Neural cell (in vitro differentiated cells): ENCODE measurements at regions not wholly inside any gene's neighbourhood (a gene's known extent, or its start where the extent isn't known, plus 50 kb on each side); places are given as distances from the start of the nearest gene placed in this dataset.

Source experiments
- H2AFZ ChIP-seq: fragments of 200-600, 300-800 bp; sonication (generic), shearing (Covaris generic); 2 replicates; pipeline ENCODE4 v1.6.0; 2014; ENCODE audit warnings: low read depth, mild to moderate bottlenecking, antibody characterized with exemption, low read length, moderate library complexity
- H3F3A ChIP-seq: fragments of 200-600 bp; shearing (Covaris generic); 2 replicates; pipeline ENCODE4 v1.6.1; 2016; ENCODE audit warnings: mild to moderate bottlenecking, moderate library complexity, mixed read lengths, antibody characterized with exemption, low read length; ENCODE audit not compliant: insufficient read depth, poor library complexity, severe bottlenecking
- H3K27ac ChIP-seq: fragments of 200-600, 300-800 bp; sonication (generic), shearing (Covaris generic); 2 replicates; pipeline ENCODE4 v1.5.1; 2014; ENCODE audit warnings: mild to moderate bottlenecking, low read length, moderate library complexity
- H3K27me3 ChIP-seq: fragments of 300-800, 200-600 bp; sonication (generic), shearing (Covaris generic); 2 replicates; pipeline ENCODE4 v1.6.0; 2014; ENCODE audit warnings: mild to moderate bottlenecking, low read depth, low read length, moderate library complexity; ENCODE audit not compliant: insufficient read depth
- H3K36me3 ChIP-seq: fragments of 300-800, 200-600 bp; sonication (generic), shearing (Covaris generic); 2 replicates; pipeline ENCODE4 v1.5.1; 2014; ENCODE audit warnings: mild to moderate bottlenecking, antibody characterized with exemption, low read length, moderate library complexity; ENCODE audit not compliant: insufficient read depth
- H3K4me2 ChIP-seq: fragments of 300-800, 200-600 bp; sonication (generic), shearing (Covaris generic); 2 replicates; pipeline ENCODE4 v1.6.0; 2014; ENCODE audit warnings: mild to moderate bottlenecking, low read length
- H3K4me3 ChIP-seq: fragments of 300-800, 200-600 bp; sonication (generic), shearing (Covaris generic); 2 replicates; pipeline ENCODE4 v1.5.1; 2014; ENCODE audit warnings: mild to moderate bottlenecking, low read length, moderate library complexity
- H3K79me2 ChIP-seq: fragments of 200-600 bp; shearing (Covaris generic); replicated peaks from 2 replicates; pipeline ENCODE4 v1.6.0; 2014; ENCODE audit warnings: mild to moderate bottlenecking, low read length, moderate library complexity; ENCODE audit not compliant: insufficient read depth
- H3K9ac ChIP-seq: fragments of 300-800, 200-600 bp; sonication (generic), shearing (Covaris generic); 2 replicates; pipeline ENCODE4 v1.6.1; 2016; ENCODE audit warnings: mild to moderate bottlenecking, low read length, mixed read lengths
- H3K9me2 ChIP-seq: fragments of 200-600 bp; shearing (Covaris generic); 2 replicates; pipeline ENCODE4 v1.6.1; 2016; ENCODE audit warnings: mild to moderate bottlenecking, low read length, mixed read lengths; ENCODE audit not compliant: insufficient read depth
- H3K9me3 ChIP-seq: fragments of 200-600, 300-800 bp; sonication (generic), shearing (Covaris generic); 2 replicates; pipeline ENCODE4 v1.6.1; 2016; ENCODE audit warnings: mild to moderate bottlenecking, mixed run types, low read length, moderate library complexity, mixed read lengths
- H4K20me1 ChIP-seq: fragments of 200-600 bp; shearing (Covaris generic); 2 replicates; pipeline ENCODE4 v1.6.1; 2016; ENCODE audit warnings: mild to moderate bottlenecking, mixed run types; ENCODE audit not compliant: insufficient read depth
- EP300 ChIP-seq: fragments of 450-650 bp; conservative IDR thresholded peaks from 2 replicates; pipeline ENCODE4 v1.6.1; 2014; ENCODE audit warnings: antibody characterized with exemption, mild to moderate bottlenecking, moderate library complexity; ENCODE audit not compliant: poor library complexity, severe bottlenecking
- EZH2 ChIP-seq: fragments of 200-600, 300-800 bp; shearing (Covaris generic), sonication (generic); IDR thresholded peaks from 2 replicates; pipeline ENCODE4 v1.6.1; 2014; ENCODE audit warnings: antibody characterized with exemption, low read length, borderline replicate concordance, mild to moderate bottlenecking; ENCODE audit not compliant: insufficient read depth, poor library complexity, severe bottlenecking
- MXI1 ChIP-seq: fragments of 450-650 bp; conservative IDR thresholded peaks from 2 replicates; pipeline ENCODE4 v1.6.1; 2014; ENCODE audit warnings: antibody characterized with exemption, mild to moderate bottlenecking; ENCODE audit not compliant: poor library complexity, severe bottlenecking
- POLR2AphosphoS5 ChIP-seq: IDR thresholded peaks from 2 replicates; pipeline ENCODE4 v1.6.1; 2012
- RAD21 ChIP-seq: fragments of 450-650 bp; conservative IDR thresholded peaks from 2 replicates; pipeline ENCODE4 v1.6.1; 2014; ENCODE audit warnings: antibody characterized with exemption, mild to moderate bottlenecking, moderate library complexity
- SMC3 ChIP-seq: fragments of 450-650 bp; conservative IDR thresholded peaks from 2 replicates; pipeline ENCODE4 v1.6.1; 2014; ENCODE audit warnings: antibody characterized with exemption, mild to moderate bottlenecking, moderate library complexity; ENCODE audit not compliant: poor library complexity
- TAF1 ChIP-seq: IDR thresholded peaks from 2 replicates; pipeline ENCODE4 v1.6.1; 2012; ENCODE audit warnings: low read depth
- TF ChIP-seq, protein P1 (sequence below): fragments of 450-650 bp; IDR thresholded peaks from 2 replicates; pipeline ENCODE4 v1.5.1; 2014; ENCODE audit warnings: antibody characterized with exemption, mild to moderate bottlenecking, moderate library complexity; ENCODE audit not compliant: poor library complexity, severe bottlenecking
- TF ChIP-seq, protein P2 (sequence below): IDR thresholded peaks from 2 replicates; pipeline ENCODE4 v1.6.1; 2012; ENCODE audit warnings: borderline replicate concordance

DNA sequence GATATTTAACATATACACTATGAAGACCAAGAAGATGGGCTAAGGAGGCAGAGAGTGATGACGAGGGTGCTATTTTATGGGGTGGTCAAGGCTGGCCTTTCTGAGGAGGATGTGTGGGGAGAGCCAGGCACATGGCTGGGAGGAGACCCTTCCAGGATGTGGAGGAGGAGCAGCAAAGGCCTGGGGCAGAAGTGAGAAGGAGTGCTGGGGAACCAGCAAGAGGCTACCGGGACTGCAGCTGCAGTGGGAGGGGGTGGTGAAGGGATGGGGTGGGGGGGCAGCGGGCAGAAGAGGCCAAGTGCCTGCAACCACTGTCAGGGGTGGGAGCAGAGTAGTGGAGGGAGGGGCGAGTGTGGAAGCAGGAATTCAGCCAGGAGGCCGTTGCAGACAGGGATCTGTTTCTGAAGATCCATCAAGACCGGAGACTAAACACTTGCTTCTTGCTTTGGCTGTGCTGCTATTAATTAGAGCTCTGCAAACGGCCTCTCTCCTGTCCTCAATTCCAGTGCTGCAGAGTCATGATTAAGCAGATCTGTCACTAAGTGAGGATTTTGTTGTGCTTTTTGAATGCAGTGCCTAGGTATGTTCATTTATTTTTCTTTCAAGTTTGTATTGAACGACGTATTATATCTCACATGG, 89.9 kb downstream of the IER5 start:
- peak overlapping the region; percentile 12 for H3K27ac ChIP-seq
- H3K9me2 ChIP-seq, result no peaks in the 10 kb centered on the region
- no peaks in the 10 kb centered on the region for H3K36me3 ChIP-seq
- H3F3A ChIP-seq, result no peaks in the 10 kb centered on the region
- TF ChIP-seq, protein P1, sequence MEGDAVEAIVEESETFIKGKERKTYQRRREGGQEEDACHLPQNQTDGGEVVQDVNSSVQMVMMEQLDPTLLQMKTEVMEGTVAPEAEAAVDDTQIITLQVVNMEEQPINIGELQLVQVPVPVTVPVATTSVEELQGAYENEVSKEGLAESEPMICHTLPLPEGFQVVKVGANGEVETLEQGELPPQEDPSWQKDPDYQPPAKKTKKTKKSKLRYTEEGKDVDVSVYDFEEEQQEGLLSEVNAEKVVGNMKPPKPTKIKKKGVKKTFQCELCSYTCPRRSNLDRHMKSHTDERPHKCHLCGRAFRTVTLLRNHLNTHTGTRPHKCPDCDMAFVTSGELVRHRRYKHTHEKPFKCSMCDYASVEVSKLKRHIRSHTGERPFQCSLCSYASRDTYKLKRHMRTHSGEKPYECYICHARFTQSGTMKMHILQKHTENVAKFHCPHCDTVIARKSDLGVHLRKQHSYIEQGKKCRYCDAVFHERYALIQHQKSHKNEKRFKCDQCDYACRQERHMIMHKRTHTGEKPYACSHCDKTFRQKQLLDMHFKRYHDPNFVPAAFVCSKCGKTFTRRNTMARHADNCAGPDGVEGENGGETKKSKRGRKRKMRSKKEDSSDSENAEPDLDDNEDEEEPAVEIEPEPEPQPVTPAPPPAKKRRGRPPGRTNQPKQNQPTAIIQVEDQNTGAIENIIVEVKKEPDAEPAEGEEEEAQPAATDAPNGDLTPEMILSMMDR, result no peak
- TF ChIP-seq RAD21 (no peak), TAF1 (no peak), EZH2 (no peak), EP300 (no peak)
- H3K4me2 ChIP-seq, result no peak overlapping the region
- H3K9me3 ChIP-seq, result no peaks in the 10 kb centered on the region
- no peaks in the 10 kb centered on the region for H4K20me1 ChIP-seq
- H3K9ac ChIP-seq, result no peak overlapping the region
- no peak overlapping the region for H2AFZ ChIP-seq
- H3K79me2 ChIP-seq, result no peaks in the 10 kb centered on the region
- H3K27me3 ChIP-seq, result no peaks in the 10 kb centered on the region
- no peak overlapping the region for H3K4me3 ChIP-seq

DNA sequence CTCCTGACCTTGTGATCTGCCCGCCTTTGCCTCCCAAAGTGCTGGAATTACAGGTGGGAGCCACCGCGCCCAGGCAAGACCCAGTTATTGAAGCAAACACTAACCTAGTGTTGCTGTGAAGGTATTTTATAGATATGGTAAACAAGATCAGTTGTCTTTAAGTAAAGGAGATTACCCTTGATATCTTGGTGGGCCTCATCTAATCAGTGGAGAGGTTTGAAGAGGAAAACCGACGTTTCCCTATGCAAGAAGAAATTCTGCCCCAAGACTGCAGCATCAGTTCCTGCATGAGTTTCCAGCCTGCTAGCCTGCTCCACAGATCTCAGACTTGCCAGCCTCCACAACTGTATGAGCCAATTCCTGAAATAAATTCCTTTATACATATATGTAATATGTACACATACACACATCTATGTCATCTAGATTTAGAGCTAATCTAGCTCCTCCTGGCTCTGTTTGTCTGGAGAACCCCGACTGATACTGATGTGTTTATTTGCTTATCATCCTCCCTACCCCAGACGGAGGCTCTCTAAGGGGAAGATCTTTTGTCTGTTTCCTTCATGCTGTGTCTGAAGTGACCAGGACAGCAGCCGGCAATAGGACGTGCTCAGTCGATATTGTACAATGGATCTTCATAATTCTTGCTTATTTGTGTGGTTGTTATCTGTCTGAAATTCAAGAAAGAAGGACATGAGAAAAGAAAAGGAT, 90.9 kb downstream of the IER5 start:
- TF ChIP-seq, protein P2, sequence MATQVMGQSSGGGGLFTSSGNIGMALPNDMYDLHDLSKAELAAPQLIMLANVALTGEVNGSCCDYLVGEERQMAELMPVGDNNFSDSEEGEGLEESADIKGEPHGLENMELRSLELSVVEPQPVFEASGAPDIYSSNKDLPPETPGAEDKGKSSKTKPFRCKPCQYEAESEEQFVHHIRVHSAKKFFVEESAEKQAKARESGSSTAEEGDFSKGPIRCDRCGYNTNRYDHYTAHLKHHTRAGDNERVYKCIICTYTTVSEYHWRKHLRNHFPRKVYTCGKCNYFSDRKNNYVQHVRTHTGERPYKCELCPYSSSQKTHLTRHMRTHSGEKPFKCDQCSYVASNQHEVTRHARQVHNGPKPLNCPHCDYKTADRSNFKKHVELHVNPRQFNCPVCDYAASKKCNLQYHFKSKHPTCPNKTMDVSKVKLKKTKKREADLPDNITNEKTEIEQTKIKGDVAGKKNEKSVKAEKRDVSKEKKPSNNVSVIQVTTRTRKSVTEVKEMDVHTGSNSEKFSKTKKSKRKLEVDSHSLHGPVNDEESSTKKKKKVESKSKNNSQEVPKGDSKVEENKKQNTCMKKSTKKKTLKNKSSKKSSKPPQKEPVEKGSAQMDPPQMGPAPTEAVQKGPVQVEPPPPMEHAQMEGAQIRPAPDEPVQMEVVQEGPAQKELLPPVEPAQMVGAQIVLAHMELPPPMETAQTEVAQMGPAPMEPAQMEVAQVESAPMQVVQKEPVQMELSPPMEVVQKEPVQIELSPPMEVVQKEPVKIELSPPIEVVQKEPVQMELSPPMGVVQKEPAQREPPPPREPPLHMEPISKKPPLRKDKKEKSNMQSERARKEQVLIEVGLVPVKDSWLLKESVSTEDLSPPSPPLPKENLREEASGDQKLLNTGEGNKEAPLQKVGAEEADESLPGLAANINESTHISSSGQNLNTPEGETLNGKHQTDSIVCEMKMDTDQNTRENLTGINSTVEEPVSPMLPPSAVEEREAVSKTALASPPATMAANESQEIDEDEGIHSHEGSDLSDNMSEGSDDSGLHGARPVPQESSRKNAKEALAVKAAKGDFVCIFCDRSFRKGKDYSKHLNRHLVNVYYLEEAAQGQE, result no peak
- TF ChIP-seq MXI1, result no peak
- TF ChIP-seq POLR2AphosphoS5, result no peak
- TF ChIP-seq EZH2, result no peak
- TF ChIP-seq, protein P1, result no peak
- TF ChIP-seq RAD21, result no peak
- TF ChIP-seq EP300, result no peak
- no peak for TF ChIP-seq SMC3
- TF ChIP-seq TAF1, result no peak
- peak overlapping the region; percentile 72 for H3K4me2 ChIP-seq
- peak overlapping the region; percentile 51 for H3K4me3 ChIP-seq

More for the DNA sequence above, 90.9 kb downstream of the IER5 start:
- Histone ChIP-seq H4K20me1 (no peaks in the 10 kb centered on the region), H3K36me3 (no peaks in the 10 kb centered on the region), H3K9me2 (no peaks in the 10 kb centered on the region), H3F3A (no peaks in the 10 kb centered on the region), H3K27ac (peak overlapping the region; percentile 96), H3K27me3 (no peaks in the 10 kb centered on the region), H2AFZ (peak overlapping the region; percentile 66), H3K9me3 (no peaks in the 10 kb centered on the region), H3K79me2 (no peaks in the 10 kb centered on the region), H3K9ac (peak overlapping the region; percentile 72)
